H9 (cell line): ENCODE measurements at regions not wholly inside any gene's neighbourhood (a gene's known extent, or its start where the extent isn't known, plus 50 kb on each side); places are given as distances from the start of the nearest gene placed in this dataset.

Experiments used
- DNase-seq: peaks from one replicate; pipeline ENCODE4 v3.0.0-alpha.2; 2017
- H2AFZ ChIP-seq: one replicate; pipeline ENCODE4 v1.6.1; 2013; ENCODE audit warnings: mild to moderate bottlenecking, low read length, control low read depth, moderate library complexity
- H2AK5ac ChIP-seq: 2 replicates; pipeline ENCODE4 v1.6.1; 2013; ENCODE audit warnings: low read length, control low read depth, mixed read lengths; ENCODE audit not compliant: insufficient read length
- H2BK120ac ChIP-seq: one replicate; pipeline ENCODE4 v1.6.1; 2013; ENCODE audit warnings: low read depth, mild to moderate bottlenecking, low read length, control low read depth, inconsistent platforms; ENCODE audit not compliant: poor library complexity, severe bottlenecking
- H2BK12ac ChIP-seq: 2 replicates; pipeline ENCODE4 v1.6.1; 2013; ENCODE audit warnings: low read length, control low read depth, mixed read lengths, low read depth; ENCODE audit not compliant: insufficient read length
- H2BK15ac ChIP-seq: 2 replicates; pipeline ENCODE4 v1.6.1; 2013; ENCODE audit warnings: low read depth, low read length, control low read depth
- H2BK20ac ChIP-seq: one replicate; pipeline ENCODE4 v1.6.1; 2013; ENCODE audit warnings: low read depth, mild to moderate bottlenecking, low read length, control low read depth, inconsistent platforms; ENCODE audit not compliant: poor library complexity, severe bottlenecking
- H2BK5ac ChIP-seq: 2 replicates; pipeline ENCODE4 v1.6.1; 2013; ENCODE audit warnings: low read length, control low read depth, mixed read lengths; ENCODE audit not compliant: insufficient read length
- H3K14ac ChIP-seq: 2 replicates; pipeline ENCODE4 v1.6.1; 2013; ENCODE audit warnings: low read length, control low read depth; ENCODE audit not compliant: insufficient read depth
- H3K18ac ChIP-seq: 2 replicates; pipeline ENCODE4 v1.6.1; 2013; ENCODE audit warnings: low read depth, mild to moderate bottlenecking, mixed read lengths, low read length, control low read depth; ENCODE audit not compliant: insufficient read length
- H3K23ac ChIP-seq: 2 replicates; pipeline ENCODE4 v1.6.1; 2013; ENCODE audit warnings: low read length, control low read depth, mixed read lengths, low read depth; ENCODE audit not compliant: insufficient read length
- H3K23me2 ChIP-seq: 2 replicates; pipeline ENCODE4 v1.6.1; 2013; ENCODE audit warnings: low read depth, mild to moderate bottlenecking, mixed read lengths, low read length, control low read depth; ENCODE audit not compliant: insufficient read length, poor library complexity, severe bottlenecking
- H3K27ac ChIP-seq: 2 replicates; pipeline ENCODE4 v1.5.1; 2013; ENCODE audit warnings: low read length, control low read depth, mixed read lengths, low read depth; ENCODE audit not compliant: insufficient read length
- H3K27me3 ChIP-seq: 2 replicates; pipeline ENCODE4 v1.6.1; 2013; ENCODE audit warnings: low read length, control low read depth, inconsistent platforms; ENCODE audit not compliant: insufficient read depth
- H3K4ac ChIP-seq: 2 replicates; pipeline ENCODE4 v1.6.1; 2013; ENCODE audit warnings: low read depth, mild to moderate bottlenecking, control low read depth, inconsistent platforms, low read length, moderate library complexity
- H3K4me1 ChIP-seq: 2 replicates; pipeline ENCODE4 v1.6.1; 2013; ENCODE audit warnings: low read length, control low read depth, inconsistent platforms; ENCODE audit not compliant: insufficient read depth
- H3K4me2 ChIP-seq: 2 replicates; pipeline ENCODE4 v1.6.1; 2013; ENCODE audit warnings: low read length, control low read depth, mixed read lengths; ENCODE audit not compliant: insufficient read length, insufficient read depth
- H3K56ac ChIP-seq: 2 replicates; pipeline ENCODE4 v1.6.1; 2013; ENCODE audit warnings: low read depth, mild to moderate bottlenecking, mixed read lengths, low read length, control low read depth; ENCODE audit not compliant: insufficient read length
- H3K79me1 ChIP-seq: 2 replicates; pipeline ENCODE4 v1.6.1; 2013; ENCODE audit warnings: low read depth, mild to moderate bottlenecking, moderate library complexity, low read length, control low read depth, inconsistent platforms; ENCODE audit not compliant: insufficient read depth, poor library complexity, severe bottlenecking
- H3K79me2 ChIP-seq: 2 replicates; pipeline ENCODE4 v1.6.1; 2013; ENCODE audit warnings: low read length, control low read depth, inconsistent platforms; ENCODE audit not compliant: insufficient read depth
- H3K9ac ChIP-seq: 2 replicates; pipeline ENCODE4 v1.6.1; 2013; ENCODE audit warnings: low read length, control low read depth, mixed read lengths; ENCODE audit not compliant: insufficient read length; ENCODE audit errors: extremely low read depth
- H3K9me3 ChIP-seq: one replicate; pipeline ENCODE4 v1.6.1; 2013; ENCODE audit warnings: low read depth, low read length, inconsistent platforms; ENCODE audit not compliant: control insufficient read depth
- H3T11ph ChIP-seq: one replicate; pipeline ENCODE4 v1.6.1; 2013; ENCODE audit warnings: mild to moderate bottlenecking, low read length, control low read depth, inconsistent platforms
- H4K20me1 ChIP-seq: one replicate; pipeline ENCODE4 v1.6.1; 2013; ENCODE audit not compliant: control insufficient read depth, insufficient read length, insufficient read depth
- H4K5ac ChIP-seq: 2 replicates; pipeline ENCODE4 v1.6.1; 2013; ENCODE audit warnings: low read depth, mild to moderate bottlenecking, mixed read lengths, low read length, control low read depth; ENCODE audit not compliant: insufficient read length
- H4K8ac ChIP-seq: replicated peaks from 2 replicates; pipeline ENCODE4 v1.6.1; 2013; ENCODE audit warnings: low read length, control low read depth, mixed read lengths, low read depth; ENCODE audit not compliant: insufficient read length
- H4K91ac ChIP-seq: 2 replicates; pipeline ENCODE4 v1.6.1; 2013; ENCODE audit warnings: low read depth, mild to moderate bottlenecking, moderate library complexity, mixed read lengths, low read length, control low read depth; ENCODE audit not compliant: insufficient read length
- H3K27ac Mint-ChIP-seq, 3 experiments: 2 replicates in 2 of 3; 3 replicates in 1 of 3; pipeline ENCODE4 v1.8.0; 2020 to 2021; ENCODE audit warnings: mixed read lengths in 3 of 3, mild to moderate bottlenecking in 1 of 3, moderate library complexity in 1 of 3
- H3K27me3 Mint-ChIP-seq: 2 replicates; pipeline ENCODE4 v1.8.0; 2021; ENCODE audit warnings: low read depth, mild to moderate bottlenecking, moderate library complexity, mixed read lengths
- H3K36me3 Mint-ChIP-seq, 3 experiments: 2 replicates in 2 of 3; 3 replicates in 1 of 3; pipeline ENCODE4 v1.8.0; 2020 to 2021; ENCODE audit warnings: low read depth in 3 of 3, mixed read lengths in 3 of 3; ENCODE audit not compliant: insufficient read depth in 1 of 3
- H3K4me1 Mint-ChIP-seq, 2 experiments: 2 replicates each; pipeline ENCODE4 v1.8.0; 2020; ENCODE audit warnings: mixed read lengths in 2 of 2
- H3K4me3 Mint-ChIP-seq, 2 experiments: 2 replicates in 1 of 2; 3 replicates in 1 of 2; pipeline ENCODE4 v1.8.0; 2020 to 2021; ENCODE audit warnings: mild to moderate bottlenecking in 2 of 2, mixed read lengths in 2 of 2, moderate library complexity in 1 of 2
- H3K9me3 Mint-ChIP-seq, 2 experiments: 2 replicates in 1 of 2; 3 replicates in 1 of 2; pipeline ENCODE4 v1.8.0; 2020; ENCODE audit warnings: mild to moderate bottlenecking in 2 of 2, mixed read lengths in 2 of 2, moderate library complexity in 1 of 2
- CTCF ChIP-seq: fragments of 200-600 bp; sonication (generic); conservative IDR thresholded peaks from 3 replicates; pipeline ENCODE4 v1.8.0; 2021; ENCODE audit warnings: antibody characterized with exemption, mild to moderate bottlenecking

GRCh38 chr12:84807249-84807648 is 105.3 kb downstream of the SLC6A15 start:
- peaks cover 12% of the 10 kb centered on the region in 2 experiments for H3K4me1 Mint-ChIP-seq
- H3K36me3 Mint-ChIP-seq, result no peaks in the 10 kb centered on the region
- Histone ChIP-seq H4K5ac (no peak overlapping the region), H4K20me1 (no peaks in the 10 kb centered on the region), H3K27me3 (peaks cover 43% of the 10 kb centered on the region), H3K4me2 (no peak overlapping the region), H3K14ac (no peak overlapping the region), H2BK15ac (no peak overlapping the region), H3K4ac (no peak overlapping the region), H3K23me2 (no peaks in the 10 kb centered on the region), H2AFZ (no peak overlapping the region), H3K9me3 (no peaks in the 10 kb centered on the region), H3K4me1 (peaks cover 3% of the 10 kb centered on the region; the same call in 1 of the 2 replicates), H2BK12ac (no peak overlapping the region), H4K8ac (no peak overlapping the region), H3K56ac (no peak overlapping the region), H3K79me2 (no peaks in the 10 kb centered on the region), H4K91ac (no peak overlapping the region), H3K18ac (no peak overlapping the region), H3K23ac (no peak overlapping the region), H3T11ph (no peak overlapping the region), H3K79me1 (no peaks in the 10 kb centered on the region), H2AK5ac (no peak overlapping the region), H2BK120ac (no peak overlapping the region), H3K27ac (no peak overlapping the region), H2BK20ac (no peak overlapping the region), H2BK5ac (no peak overlapping the region), H3K9ac (no peak overlapping the region)
- TF ChIP-seq CTCF, result no peak
- H3K27me3 Mint-ChIP-seq, result peaks cover 97% of the 10 kb centered on the region
- no peaks in the 10 kb centered on the region; a peak in 2 of 5 replicates for H3K9me3 Mint-ChIP-seq
- no peak overlapping the region for H3K4me3 Mint-ChIP-seq
- no peak overlapping the region; a peak in 1 of 7 replicates for H3K27ac Mint-ChIP-seq
- DNase-seq, result no peak
